K562 (cell line): ENCODE measurements at regions not wholly inside any gene's neighbourhood (a gene's known extent, or its start where the extent isn't known, plus 50 kb on each side); places are given as distances from the start of the nearest gene placed in this dataset.

Experiments
- CBX3 ChIP-seq, 2 experiments: IDR thresholded peaks; 1 replicate in 1 of 2; 2 replicates in 1 of 2; pipeline ENCODE4 v1.6.1; 2012; ENCODE audit warnings: inconsistent platforms in 2 of 2, low read length in 2 of 2, borderline replicate concordance in 1 of 2, control low read depth in 1 of 2
- CHD1 ChIP-seq: fragments of 200-600 bp; sonication (generic); IDR thresholded peaks from one replicate; pipeline ENCODE4 v1.6.1; 2012; ENCODE audit warnings: mild to moderate bottlenecking, moderate library complexity, low read length, inconsistent platforms
- CTCF ChIP-seq, 3 experiments: IDR thresholded peaks in 2 of 3; conservative IDR thresholded peaks in 1 of 3; 2 replicates each; pipeline ENCODE4 v1.5.1; 2011 to 2012; ENCODE audit warnings: low read length in 3 of 3, mild to moderate bottlenecking in 3 of 3, control low read depth in 2 of 3, improper control_type of control experiment in 1 of 3, inconsistent platforms in 1 of 3, low read depth in 1 of 3, mixed read lengths in 1 of 3, moderate library complexity in 1 of 3; ENCODE audit not compliant: insufficient read depth in 2 of 3
- EP300 ChIP-seq: IDR thresholded peaks from 2 replicates; pipeline ENCODE4 v1.6.1; 2012; ENCODE audit warnings: low read length, improper control_type of control experiment
- ETV6 ChIP-seq, 3 experiments: fragments of 150-350 bp in 1 of 3; sonication (generic) in 1 of 3; formaldehyde crosslinking in 1 of 3; IDR thresholded peaks; 2 replicates each; pipeline versions ENCODE4 v1.6.1 to v1.8.0; 2014 to 2022; ENCODE audit warnings: borderline replicate concordance in 2 of 3, low read depth in 2 of 3, antibody characterized with exemption in 1 of 3, low read length in 1 of 3, mild to moderate bottlenecking in 1 of 3, missing genetic modification reagents in 1 of 3
- EWSR1 ChIP-seq: fragments of 450-650 bp; IDR thresholded peaks from 2 replicates; pipeline ENCODE4 v1.6.1; 2018; ENCODE audit warnings: borderline replicate concordance, mild to moderate bottlenecking, low read depth, moderate library complexity; ENCODE audit not compliant: partially characterized antibody
- NFYB ChIP-seq: IDR thresholded peaks from 2 replicates; pipeline ENCODE4 v1.6.1; 2011; ENCODE audit warnings: mild to moderate bottlenecking, moderate library complexity; ENCODE audit not compliant: insufficient read length; ENCODE audit errors: extremely low read depth
- POLR2A ChIP-seq: fragments of 450-650 bp; conservative IDR thresholded peaks from 2 replicates; pipeline ENCODE4 v1.6.1; 2016
- POLR2AphosphoS5 ChIP-seq: IDR thresholded peaks from 2 replicates; pipeline ENCODE4 v1.6.1; 2011; ENCODE audit warnings: mild to moderate bottlenecking, low read depth, low read length, moderate library complexity; ENCODE audit not compliant: control insufficient read depth, insufficient read depth
- SNIP1 ChIP-seq: fragments of 450-650 bp; IDR thresholded peaks from 2 replicates; pipeline ENCODE4 v1.7.1; 2017; ENCODE audit warnings: low read depth, mild to moderate bottlenecking
- TAF1 ChIP-seq: IDR thresholded peaks from 2 replicates; pipeline ENCODE4 v1.6.1; 2011; ENCODE audit warnings: mild to moderate bottlenecking, low read length, moderate library complexity; ENCODE audit not compliant: insufficient read depth, control insufficient read depth, severe bottlenecking; ENCODE audit errors: extremely low read depth

- TF ChIP-seq CBX3 (IDR thresholded peaks at IDR 0.05; ENCODE audit: borderline replicate concordance in 1 of 2, low read length in 2 of 2) (no peak), CHD1 (no peak), POLR2AphosphoS5 (no peak), POLR2A (no peak), NFYB (no peak), EWSR1 (no peak), CTCF (IDR thresholded peaks at IDR 0.05 in 2 of 3, conservative IDR thresholded peaks at IDR 0.05 in 1 of 3; ENCODE audit: insufficient read depth in 2 of 3, low read depth in 1 of 3, low read length in 3 of 3) (no peak), ETV6 (IDR thresholded peaks at IDR 0.05; ENCODE audit: borderline replicate concordance in 1 of 2, low read depth in 2 of 2, low read length in 1 of 2) (no peak), ETV6 (CRISPR knock-in tag; IDR thresholded peaks at IDR 0.05; ENCODE audit: borderline replicate concordance) (no peak), SNIP1 (no peak), EP300 (no peak), TAF1 (no peak)
Observed at GRCh38 chr18:30522288-30522929, 520.1 kb downstream of the DSC3 start.
